ENCODE measurements at regions not wholly inside any gene's neighbourhood (a gene's known extent, or its start where the extent isn't known, plus 50 kb on each side); places are given as distances from the start of the nearest gene placed in this dataset.
"Not testable (repeated sequence)": the region's sequence is repeated elsewhere in the genome, so short reads cannot be mapped to it uniquely, and the experiment has no call there.

- no peak for DNase-seq
Observed at GRCh38 chr1:29767769-29768425, 531.6 kb downstream of the PTPRU start.

- DNase-seq: peak in 1 of 2 donors; percentile 4
Observed at GRCh38 chr1:29767088-29767685, 530.9 kb downstream of the PTPRU start.

GRCh38 chr1:29762635-29763034 lies 526.3 kb downstream of the PTPRU start:
- DNase-seq: peak in 1 of 2 donors; percentile 8

- DNase-seq: no peak
Observed at GRCh38 chr1:29761159-29761928, 525.0 kb downstream of the PTPRU start.

GRCh38 chr1:29760067-29760564 lies 523.8 kb downstream of the PTPRU start:
- DNase-seq: no peak

- no peak for DNase-seq
Observed at GRCh38 chr1:29758781-29759499, 522.6 kb downstream of the PTPRU start.

- no peak for DNase-seq
Observed at GRCh38 chr1:29757866-29758780, 521.8 kb downstream of the PTPRU start.

GRCh38 chr1:29756901-29757725 lies 520.8 kb downstream of the PTPRU start:
- no peak for DNase-seq

GRCh38 chr1:29756498-29756897 lies 520.2 kb downstream of the PTPRU start:
- no peak for DNase-seq

- DNase-seq: no peak
Observed at GRCh38 chr1:29756085-29756484, 519.8 kb downstream of the PTPRU start.

GRCh38 chr1:29755412-29756015 lies 519.2 kb downstream of the PTPRU start:
- not testable (repeated sequence) for DNase-seq

GRCh38 chr1:29754573-29755375 lies 518.5 kb downstream of the PTPRU start:
- no peak for DNase-seq

- no peak for DNase-seq
Observed at GRCh38 chr1:29753771-29754572, 517.6 kb downstream of the PTPRU start.

- no peak for DNase-seq
Observed at GRCh38 chr1:29753244-29753643, 516.9 kb downstream of the PTPRU start.

GRCh38 chr1:29752141-29752540 lies 515.8 kb downstream of the PTPRU start:
- DNase-seq: no peak

GRCh38 chr1:29749024-29749945 lies 513.0 kb downstream of the PTPRU start:
- DNase-seq: no peak

- DNase-seq: no peak
Observed at GRCh38 chr1:29747196-29747595, 510.9 kb downstream of the PTPRU start.
